Left ventricle myocardium inferior (tissue), 1 donor: ENCODE measurements at regions not wholly inside any gene's neighbourhood (a gene's known extent, or its start where the extent isn't known, plus 50 kb on each side); places are given as distances from the start of the nearest gene placed in this dataset.

Experiments
- DNase-seq: peaks from one replicate; pipeline ENCODE4 v3.0.0-alpha.2; 2020
- H3K27ac ChIP-seq: fragments of 200-600 bp; replicated peaks from 2 replicates; pipeline ENCODE4 v1.8.0; 2021
- H3K27me3 ChIP-seq: fragments of 200-600 bp; 2 replicates; pipeline ENCODE4 v1.8.0; 2021; ENCODE audit warnings: low read depth
- H3K36me3 ChIP-seq: fragments of 200-600 bp; 2 replicates; pipeline ENCODE4 v1.8.0; 2021
- H3K4me1 ChIP-seq: fragments of 200-600 bp; 2 replicates; pipeline ENCODE4 v1.8.0; 2021
- H3K4me3 ChIP-seq: fragments of 200-600 bp; 2 replicates; pipeline ENCODE4 v1.8.0; 2021; ENCODE audit warnings: mild to moderate bottlenecking, moderate library complexity
- H3K9me3 ChIP-seq: fragments of 200-600 bp; replicated peaks from 2 replicates; pipeline ENCODE4 v1.8.0; 2021
- CTCF ChIP-seq: fragments of 200-600 bp; IDR thresholded peaks from 2 replicates; pipeline ENCODE4 v1.8.0; 2021; ENCODE audit warnings: antibody characterized with exemption, mild to moderate bottlenecking, borderline replicate concordance
- intact Hi-C: fragments of 100-400 bp; cut with micrococcal nuclease; formaldehyde crosslinking; loops from one replicate; pipeline ENCODE4 v1.11.0; 2022
- donor health status: DM: no; HTN: yes; CAD: no; lungs with severe emphysema.

- peaks cover 35% of the 10 kb centered on the region for H3K4me1 ChIP-seq
- no peak for TF ChIP-seq CTCF
- H3K27me3 ChIP-seq: no peaks in the 10 kb centered on the region
- no peaks in the 10 kb centered on the region for H3K36me3 ChIP-seq
- H3K4me3 ChIP-seq: no peak overlapping the region
- peak overlapping the region; percentile 77 for H3K27ac ChIP-seq
- H3K9me3 ChIP-seq: no peaks in the 10 kb centered on the region
- DNase-seq: no peak
- intact Hi-C loops: no loop called here
Observed at GRCh38 chr7:47191316-47191715, 390.6 kb downstream of the TNS3 start.

GRCh38 chr7:47190462-47190861, 391.4 kb downstream of the TNS3 start:
- H3K27ac ChIP-seq: peak overlapping the region; percentile 77
- H3K4me1 ChIP-seq: peaks cover 41% of the 10 kb centered on the region
- no peak overlapping the region for H3K4me3 ChIP-seq
- H3K27me3 ChIP-seq: no peaks in the 10 kb centered on the region
- TF ChIP-seq CTCF: no peak
- no peaks in the 10 kb centered on the region for H3K9me3 ChIP-seq
- intact Hi-C loops: no loop called here
- H3K36me3 ChIP-seq: no peaks in the 10 kb centered on the region
- no peak for DNase-seq

- Histone ChIP-seq H3K9me3 (no peaks in the 10 kb centered on the region), H3K4me1 (peaks cover 56% of the 10 kb centered on the region), H3K4me3 (no peak overlapping the region), H3K27ac (no peak overlapping the region), H3K27me3 (no peaks in the 10 kb centered on the region), H3K36me3 (no peaks in the 10 kb centered on the region)
- no peak for TF ChIP-seq CTCF
- no peak for DNase-seq
- intact Hi-C loops: no loop called here
Observed at GRCh38 chr7:47188653-47189315, 393.1 kb downstream of the TNS3 start.

GRCh38 chr7:47188136-47188535, 393.8 kb downstream of the TNS3 start:
- no peak for DNase-seq
- TF ChIP-seq CTCF: no peak
- Histone ChIP-seq H3K4me3 (no peak overlapping the region), H3K27me3 (no peaks in the 10 kb centered on the region), H3K36me3 (no peaks in the 10 kb centered on the region), H3K4me1 (peaks cover 63% of the 10 kb centered on the region), H3K9me3 (no peaks in the 10 kb centered on the region), H3K27ac (no peak overlapping the region)
- intact Hi-C loops: no loop called here

GRCh38 chr7:47186316-47186715, 395.6 kb downstream of the TNS3 start:
- H3K27me3 ChIP-seq: no peaks in the 10 kb centered on the region
- peak overlapping the region; percentile 78 for H3K27ac ChIP-seq
- TF ChIP-seq CTCF: no peak
- no peak for DNase-seq
- no peaks in the 10 kb centered on the region for H3K36me3 ChIP-seq
- no peaks in the 10 kb centered on the region for H3K9me3 ChIP-seq
- H3K4me3 ChIP-seq: no peak overlapping the region
- H3K4me1 ChIP-seq: peaks cover 66% of the 10 kb centered on the region
- intact Hi-C loops: no loop called here
